HCT116 (cell line): ENCODE measurements at regions not wholly inside any gene's neighbourhood (a gene's known extent, or its start where the extent isn't known, plus 50 kb on each side); places are given as distances from the start of the nearest gene placed in this dataset.

Experiments
- ATAC-seq: fragments of 200-7000 bp; cut with Tn5 transposase; 2 replicates; pipeline ENCODE4 v1.9.1; 2020; ENCODE audit warnings: mild to moderate bottlenecking, moderate library complexity
- BruUV-seq: library from RNA; stranded (reverse); fragments of 400-500 nt; replicated peaks from 2 replicates; lab custom pipeline; 2021; lab: Mats Ljungman, UMichigan
- CTCF ChIA-PET: fragments of 300-600 bp; sonication (Branson Sonifier 250); formaldehyde crosslinking; loops from one replicate; lab custom pipeline; 2021; ENCODE audit warnings: antibody characterized with exemption; lab: Charles Lee
- POLR2A ChIA-PET: fragments of 300-600, 350-600 bp; sonication (Branson Sonifier 250); formaldehyde crosslinking; loops from one replicate; lab custom pipeline; 2021; ENCODE audit warnings: antibody characterized with exemption; lab: Charles Lee
- RAD21 ChIA-PET, 2 experiments: fragments of 300-600 bp; sonication (Branson Sonifier 250); formaldehyde crosslinking; loops; one replicate each; lab custom pipeline; 2023; ENCODE audit warnings: low total read pairs in 2 of 2; ENCODE audit not compliant: uncharacterized antibody in 2 of 2, unreplicated experiment in 2 of 2, low non-redundant PET in 1 of 2; lab: Charles Lee
- DNase-seq: peaks from one replicate; pipeline ENCODE4 v3.0.0-alpha.2; 2010; ENCODE audit warnings: low read depth, low spot score
- H2AFZ ChIP-seq: fragments of 200-600 bp; shearing (Covaris generic), sonication (generic); 2 replicates; pipeline ENCODE4 v1.6.1; 2017; ENCODE audit warnings: low read depth, mixed run types, mixed read lengths, antibody characterized with exemption, low read length; ENCODE audit not compliant: poor library complexity, severe bottlenecking
- H3K27ac ChIP-seq: 2 replicates; pipeline ENCODE4 v1.5.1; 2012; ENCODE audit warnings: low read depth, low read length
- H3K27me3 ChIP-seq: fragments of 200-600 bp; sonication (generic); 2 replicates; pipeline ENCODE4 v1.6.1; 2016; ENCODE audit warnings: mixed run types, low read length, mixed read lengths; ENCODE audit not compliant: insufficient read depth
- H3K36me3 ChIP-seq, 2 experiments: fragments of 200-500 bp in 1 of 2; fragments of 200-600 bp in 1 of 2; sonication (Bioruptor generic) in 1 of 2; sonication (generic) in 1 of 2; 2 replicates each; pipeline versions ENCODE4 v1.5.1 to v1.6.1; 2014 to 2016; ENCODE audit warnings: low read length in 2 of 2, inconsistent platforms in 1 of 2, mixed read lengths in 1 of 2, mixed run types in 1 of 2; ENCODE audit not compliant: insufficient read depth in 2 of 2, control insufficient read depth in 1 of 2
- H3K4me1 ChIP-seq, 2 experiments: fragments of 200-600 bp in 1 of 2; sonication (generic) in 1 of 2; 2 replicates each; pipeline versions ENCODE4 v1.5.1 to v1.6.1; 2012 to 2017; ENCODE audit warnings: low read length in 2 of 2, inconsistent platforms in 1 of 2, mild to moderate bottlenecking in 1 of 2, mixed read lengths in 1 of 2, mixed run types in 1 of 2, moderate library complexity in 1 of 2; ENCODE audit not compliant: insufficient read depth in 2 of 2, control insufficient read depth in 1 of 2
- H3K4me2 ChIP-seq: fragments of 200-600 bp; sonication (generic); 2 replicates; pipeline ENCODE4 v1.6.1; 2017; ENCODE audit warnings: mixed run types, low read length, mixed read lengths
- H3K4me3 ChIP-seq, 2 experiments: fragments of 200-600 bp in 1 of 2; sonication (generic) in 1 of 2; replicated peaks in 1 of 2; 2 replicates each; pipeline ENCODE4 v1.5.1; 2011 to 2016; ENCODE audit warnings: low read length in 2 of 2, control low read depth in 1 of 2, low read depth in 1 of 2, mild to moderate bottlenecking in 1 of 2, mixed read lengths in 1 of 2, mixed run types in 1 of 2
- H3K79me2 ChIP-seq: fragments of 200-600 bp; sonication (generic); 2 replicates; pipeline ENCODE4 v1.6.1; 2017; ENCODE audit warnings: mild to moderate bottlenecking, mixed run types, low read length, moderate library complexity, mixed read lengths; ENCODE audit not compliant: insufficient read depth
- H3K9ac ChIP-seq: fragments of 200-600 bp; sonication (generic); 2 replicates; pipeline ENCODE4 v1.6.1; 2016; ENCODE audit warnings: low read length, mixed read lengths
- H3K9me2 ChIP-seq: fragments of 200-600 bp; sonication (generic), shearing (Covaris generic); 2 replicates; pipeline ENCODE4 v1.6.1; 2017; ENCODE audit warnings: mixed run types, mild to moderate bottlenecking, moderate library complexity; ENCODE audit not compliant: insufficient read depth
- H3K9me3 ChIP-seq, 2 experiments: fragments of 200-500 bp in 1 of 2; fragments of 200-600 bp in 1 of 2; sonication (Bioruptor generic) in 1 of 2; sonication (generic) in 1 of 2; 2 replicates each; pipeline ENCODE4 v1.6.1; 2014 to 2017; ENCODE audit warnings: low read length in 2 of 2, mixed read lengths in 2 of 2, inconsistent platforms in 1 of 2, low read depth in 1 of 2, mild to moderate bottlenecking in 1 of 2, mixed run types in 1 of 2, moderate library complexity in 1 of 2; ENCODE audit not compliant: control insufficient read depth in 1 of 2, insufficient read depth in 1 of 2
- H4K20me1 ChIP-seq: fragments of 200-600 bp; sonication (generic), shearing (Covaris generic); 2 replicates; pipeline ENCODE4 v1.6.1; 2017; ENCODE audit warnings: mixed run types, mild to moderate bottlenecking, moderate library complexity; ENCODE audit not compliant: insufficient read depth
- EZH2 ChIP-seq: fragments of 200-600 bp; sonication (generic); IDR thresholded peaks from 2 replicates; pipeline ENCODE4 v1.6.1; 2017; ENCODE audit warnings: antibody characterized with exemption, mixed run types
- FOSL1 ChIP-seq: IDR thresholded peaks from 2 replicates; pipeline ENCODE4 v1.6.1; 2012; ENCODE audit warnings: low read depth
- RAD21 ChIP-seq: IDR thresholded peaks from 2 replicates; pipeline ENCODE4 v1.6.1; 2012; ENCODE audit warnings: low read depth, mild to moderate bottlenecking
- SIN3A ChIP-seq: IDR thresholded peaks from 2 replicates; pipeline ENCODE4 v1.6.1; 2012; ENCODE audit warnings: low read depth
- SP1 ChIP-seq: IDR thresholded peaks from 2 replicates; pipeline ENCODE4 v1.6.1; 2012; ENCODE audit warnings: low read depth
- SRF ChIP-seq: IDR thresholded peaks from 2 replicates; pipeline ENCODE4 v1.6.1; 2012; ENCODE audit warnings: low read depth
- TCF7L2 ChIP-seq: IDR thresholded peaks from 2 replicates; pipeline ENCODE4 v1.7.0; 2011; ENCODE audit warnings: borderline replicate concordance, inconsistent platforms; ENCODE audit not compliant: insufficient read depth, insufficient read length; ENCODE audit errors: extremely low read depth
- YY1 ChIP-seq: IDR thresholded peaks from 2 replicates; pipeline ENCODE4 v1.6.1; 2011; ENCODE audit warnings: low read length, low read depth, moderate library complexity, mild to moderate bottlenecking; ENCODE audit not compliant: insufficient replicate concordance; ENCODE audit errors: extremely low read depth
- ZFX ChIP-seq: fragments of 450-650 bp; IDR thresholded peaks from 2 replicates; pipeline ENCODE4 v1.6.1; 2017
- ZNF274 ChIP-seq: fragments of 200-500 bp; sonication (Bioruptor generic); IDR thresholded peaks from 2 replicates; pipeline ENCODE4 v1.6.1; 2014; ENCODE audit warnings: mild to moderate bottlenecking, low read depth, low read length, inconsistent platforms
- intact Hi-C: fragments of 100-400 bp; cut with micrococcal nuclease; formaldehyde crosslinking; loops from 2 replicates; pipeline ENCODE4 v1.10.0; 2022
- TF ChIP-seq, protein P1 (sequence below), 3 experiments: fragments of 200-600 bp in 1 of 3; sonication (generic) in 1 of 3; IDR thresholded peaks in 2 of 3; conservative IDR thresholded peaks in 1 of 3; 2 replicates each; pipeline ENCODE4 v1.5.1; 2012 to 2017; ENCODE audit warnings: low read depth in 2 of 3, low read length in 2 of 3, antibody characterized with exemption in 1 of 3, borderline replicate concordance in 1 of 3, control low read depth in 1 of 3, mild to moderate bottlenecking in 1 of 3, mixed read lengths in 1 of 3, mixed run types in 1 of 3, moderate library complexity in 1 of 3; ENCODE audit not compliant: insufficient read depth in 1 of 3

DNA sequence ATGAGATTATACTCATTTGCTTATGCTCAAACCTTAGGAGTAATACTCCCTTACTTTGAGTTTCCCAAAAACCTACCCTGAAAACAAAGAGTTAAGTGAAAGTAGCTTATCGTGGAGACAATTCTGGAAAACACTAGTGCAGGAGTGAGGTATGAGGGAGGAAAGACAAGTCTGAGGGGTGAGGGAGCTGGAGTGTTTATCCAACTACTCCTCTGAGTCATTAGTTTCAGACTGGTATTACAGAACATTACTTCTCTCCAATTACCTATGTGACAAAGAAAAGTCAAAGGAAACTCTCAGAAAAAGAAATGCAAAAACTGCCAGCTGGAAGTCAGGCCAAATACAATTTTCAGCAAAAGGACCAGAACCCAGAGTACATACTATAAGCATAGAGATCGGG is 171.1 kb upstream of the SPTLC3 start:
- no peak for ATAC-seq
- Histone ChIP-seq H3K9ac (no peak overlapping the region), H3K36me3 (no peaks in the 10 kb centered on the region), H3K4me1 (no peaks in the 10 kb centered on the region), H3K27ac (no peak overlapping the region), H3K27me3 (no peaks in the 10 kb centered on the region), H3K9me3 (peaks cover 0 to 4% of the 10 kb centered on the region in 2 experiments; a peak in 3 of 4 replicates), H3K9me2 (no peaks in the 10 kb centered on the region), H3K79me2 (no peaks in the 10 kb centered on the region), H4K20me1 (no peaks in the 10 kb centered on the region), H3K4me2 (no peak overlapping the region), H3K4me3 (no peak overlapping the region), H2AFZ (no peak overlapping the region)
- ChIA-PET CTCF (no interaction called here), POLR2A (no interaction called here), RAD21 (no interaction called here)
- BruUV-seq, result no TSS peak
- DNase-seq, result no peak
- intact Hi-C loops, result no loop called here
- no peak for TF ChIP-seq EZH2
- no peak for TF ChIP-seq ZNF274
- no peak for TF ChIP-seq SP1
- TF ChIP-seq SRF, result no peak
- TF ChIP-seq FOSL1, result no peak
- TF ChIP-seq YY1, result no peak
- TF ChIP-seq RAD21, result no peak
- no peak for TF ChIP-seq SIN3A
- no peak for TF ChIP-seq ZFX

- Histone ChIP-seq H3K9ac (no peak overlapping the region), H4K20me1 (no peaks in the 10 kb centered on the region), H3K4me1 (no peaks in the 10 kb centered on the region), H3K4me2 (no peak overlapping the region), H3K9me2 (no peaks in the 10 kb centered on the region), H3K27ac (no peak overlapping the region), H3K4me3 (no peak overlapping the region), H3K79me2 (no peaks in the 10 kb centered on the region), H2AFZ (no peak overlapping the region), H3K27me3 (no peaks in the 10 kb centered on the region), H3K9me3 (peaks cover 0 to 4% of the 10 kb centered on the region in 2 experiments; a peak in 3 of 4 replicates), H3K36me3 (no peaks in the 10 kb centered on the region)
- ChIA-PET RAD21 (no interaction called here), POLR2A (no interaction called here), CTCF (no interaction called here)
- BruUV-seq, result no TSS peak
- ATAC-seq, result no peak
- TF ChIP-seq, protein P1, sequence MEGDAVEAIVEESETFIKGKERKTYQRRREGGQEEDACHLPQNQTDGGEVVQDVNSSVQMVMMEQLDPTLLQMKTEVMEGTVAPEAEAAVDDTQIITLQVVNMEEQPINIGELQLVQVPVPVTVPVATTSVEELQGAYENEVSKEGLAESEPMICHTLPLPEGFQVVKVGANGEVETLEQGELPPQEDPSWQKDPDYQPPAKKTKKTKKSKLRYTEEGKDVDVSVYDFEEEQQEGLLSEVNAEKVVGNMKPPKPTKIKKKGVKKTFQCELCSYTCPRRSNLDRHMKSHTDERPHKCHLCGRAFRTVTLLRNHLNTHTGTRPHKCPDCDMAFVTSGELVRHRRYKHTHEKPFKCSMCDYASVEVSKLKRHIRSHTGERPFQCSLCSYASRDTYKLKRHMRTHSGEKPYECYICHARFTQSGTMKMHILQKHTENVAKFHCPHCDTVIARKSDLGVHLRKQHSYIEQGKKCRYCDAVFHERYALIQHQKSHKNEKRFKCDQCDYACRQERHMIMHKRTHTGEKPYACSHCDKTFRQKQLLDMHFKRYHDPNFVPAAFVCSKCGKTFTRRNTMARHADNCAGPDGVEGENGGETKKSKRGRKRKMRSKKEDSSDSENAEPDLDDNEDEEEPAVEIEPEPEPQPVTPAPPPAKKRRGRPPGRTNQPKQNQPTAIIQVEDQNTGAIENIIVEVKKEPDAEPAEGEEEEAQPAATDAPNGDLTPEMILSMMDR (IDR thresholded peaks at IDR 0.05 in 2 of 3, conservative IDR thresholded peaks at IDR 0.05 in 1 of 3; ENCODE audit: borderline replicate concordance in 1 of 3, insufficient read depth in 1 of 3, low read depth in 2 of 3, low read length in 2 of 3), result peak in 2 of 3 experiments; percentile 19 to 31; a peak in 2 of 6 replicates
- TF ChIP-seq TCF7L2, result no peak
- DNase-seq, result no peak
- intact Hi-C loops, result no loop called here
Measured at GRCh38 chr20:12838261-12838866, 170.4 kb upstream of the SPTLC3 start.
